GM19351 (cell line): ENCODE measurements at regions not wholly inside any gene's neighbourhood (a gene's known extent, or its start where the extent isn't known, plus 50 kb on each side); places are given as distances from the start of the nearest gene placed in this dataset.
"Not testable (repeated sequence)": the region's sequence is repeated elsewhere in the genome, so short reads cannot be mapped to it uniquely, and the experiment has no call there.

Source experiments
- ATAC-seq: cut with Tn5 transposase; IDR thresholded peaks from one replicate; pipeline ENCODE4 v1.9.1; 2021; ENCODE audit warnings: mild to moderate bottlenecking, moderate library complexity; ENCODE audit not compliant: unreplicated experiment

DNA sequence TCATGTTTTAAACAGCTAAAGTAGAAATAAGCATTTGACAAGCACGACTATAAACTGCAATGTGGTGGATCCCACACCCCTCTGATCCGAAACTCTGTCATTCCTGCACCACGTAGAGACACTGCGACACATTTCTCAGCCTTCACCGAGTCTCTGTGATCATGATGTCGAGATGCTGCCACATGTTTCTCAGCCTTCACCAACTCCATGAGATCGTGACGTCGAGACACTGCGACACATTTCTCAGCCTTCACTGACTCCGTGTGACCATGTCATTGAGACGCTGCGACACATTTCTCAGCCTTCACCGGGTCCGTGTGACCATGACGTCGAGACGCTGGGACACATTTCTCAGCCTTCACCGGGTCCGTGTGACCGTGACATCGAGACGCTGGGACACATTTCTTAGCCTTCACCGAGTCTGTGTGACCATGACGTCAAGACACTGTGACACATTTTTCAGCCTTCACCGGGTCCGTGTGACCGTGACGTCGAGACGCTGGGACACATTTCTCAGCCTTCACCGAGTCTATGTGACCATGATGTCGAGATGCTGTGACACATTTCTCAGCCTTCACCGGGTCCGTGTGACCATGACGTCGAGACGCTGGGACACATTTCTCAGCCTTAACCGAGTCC is 143.0 kb downstream of the TTLL2 start:
- no peak for ATAC-seq

GRCh38 chr6:167469101-167469500 is 144.2 kb downstream of the TTLL2 start:
- no peak for ATAC-seq

- ATAC-seq = no peak
Measured at GRCh38 chr6:167469672-167470071, 144.8 kb downstream of the TTLL2 start.

- no peak for ATAC-seq
Measured at GRCh38 chr6:167470101-167470835, 145.4 kb downstream of the TTLL2 start.

- no peak for ATAC-seq
Measured at GRCh38 chr6:167470836-167471547, 146.1 kb downstream of the TTLL2 start.

- no peak for ATAC-seq
Measured at GRCh38 chr6:167471548-167471930, 146.7 kb downstream of the TTLL2 start.

GRCh38 chr6:167472148-167472547 is 147.3 kb downstream of the TTLL2 start:
- ATAC-seq = no peak

- no peak for ATAC-seq
Measured at GRCh38 chr6:167472880-167473279, 148.0 kb downstream of the TTLL2 start.

- ATAC-seq = no peak
Measured at GRCh38 chr6:167474171-167474570, 149.3 kb downstream of the TTLL2 start.

GRCh38 chr6:167474725-167475124 is 149.8 kb downstream of the TTLL2 start:
- ATAC-seq = no peak

DNA sequence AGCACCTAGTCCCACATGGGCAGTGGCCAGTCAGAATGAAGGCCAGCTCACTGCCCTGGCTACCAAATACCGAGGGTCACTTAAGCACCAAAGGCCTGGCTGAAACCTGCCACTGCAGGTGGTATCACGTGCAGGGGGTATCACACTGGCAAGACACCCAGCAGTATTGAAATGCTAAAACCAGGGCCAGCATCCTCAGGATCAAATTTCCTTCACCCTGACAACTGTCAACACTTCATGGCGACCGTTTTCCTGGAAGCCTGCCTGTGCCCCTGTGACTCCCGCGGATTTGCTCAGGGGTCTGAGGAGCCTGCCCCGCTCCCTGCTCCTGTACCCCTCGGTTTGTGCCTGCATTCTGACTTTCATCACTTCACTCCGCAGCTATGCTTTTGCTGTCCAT is 151.1 kb downstream of the TTLL2 start:
- ATAC-seq = no peak

DNA sequence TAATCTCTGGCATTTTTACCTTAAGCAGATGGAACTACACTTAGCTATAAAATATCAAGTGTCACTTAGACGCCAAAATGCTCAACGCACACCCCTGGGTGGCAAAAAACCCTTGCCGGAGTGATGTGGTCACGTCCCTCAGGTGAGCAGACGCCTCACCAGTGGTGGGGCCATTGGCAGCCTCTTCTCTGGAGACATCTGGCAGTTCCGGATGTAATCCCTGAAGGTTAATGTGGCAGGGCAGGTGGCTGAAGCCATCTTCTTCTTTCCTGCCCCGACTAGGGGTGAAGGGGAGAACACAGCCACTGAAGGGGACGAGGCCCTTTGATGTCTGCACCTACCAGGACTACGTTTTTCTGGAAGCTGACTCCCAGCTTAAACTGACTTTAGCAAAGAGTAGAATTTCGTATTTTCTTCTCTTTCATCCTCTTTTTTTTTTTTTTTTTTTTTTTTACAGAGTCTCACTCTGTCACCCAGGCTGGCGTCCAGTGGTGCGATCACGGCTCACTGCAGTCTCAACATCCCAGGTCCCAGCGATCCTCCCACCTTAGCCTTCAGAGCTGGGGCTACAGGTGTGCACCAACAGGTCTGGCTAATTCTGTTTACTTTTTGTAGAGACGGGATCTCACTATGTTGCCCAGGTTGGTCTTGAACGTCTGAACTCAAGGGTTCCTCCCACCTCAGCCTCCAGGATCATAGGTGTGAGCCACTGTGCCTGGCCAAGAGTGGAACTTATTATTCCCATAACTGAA is 152.1 kb downstream of the TTLL2 start:
- ATAC-seq = no peak

- ATAC-seq = no peak
Measured at GRCh38 chr6:167477688-167478087, 152.8 kb downstream of the TTLL2 start.

DNA sequence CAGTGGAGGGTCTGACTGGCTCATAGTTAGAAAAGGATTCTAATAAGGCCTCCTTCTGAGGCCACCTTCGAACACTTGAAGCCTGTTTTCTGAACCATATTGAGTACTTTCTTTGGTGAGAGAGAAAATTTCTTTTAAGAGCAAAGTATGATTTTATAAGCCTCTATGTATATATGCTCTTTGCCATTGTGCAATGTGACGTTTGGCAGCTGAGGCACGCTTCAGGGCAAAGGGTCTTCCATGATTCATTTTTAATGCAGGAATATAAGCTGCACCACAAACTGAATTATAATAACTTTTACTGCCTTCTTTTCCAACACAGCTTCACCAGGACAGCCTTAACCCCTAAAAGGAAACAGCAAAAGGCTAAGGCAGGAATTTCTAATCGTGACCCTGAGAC is 154.4 kb downstream of the TTLL2 start:
- ATAC-seq = no peak

GRCh38 chr6:167479901-167480648 is 155.2 kb downstream of the TTLL2 start:
- ATAC-seq = no peak

GRCh38 chr6:167481307-167481926 is 156.5 kb downstream of the TTLL2 start:
- ATAC-seq = no peak

- not testable (repeated sequence) for ATAC-seq
Measured at GRCh38 chr6:167482801-167483200, 157.9 kb downstream of the TTLL2 start.

- no peak for ATAC-seq
Measured at GRCh38 chr6:167485186-167485978, 160.5 kb downstream of the TTLL2 start.
